Endothelial cell of umbilical vein (primary cell): ENCODE measurements at regions not wholly inside any gene's neighbourhood (a gene's known extent, or its start where the extent isn't known, plus 50 kb on each side); places are given as distances from the start of the nearest gene placed in this dataset. TPM values are rescaled to one million over a fixed set of nuclear protein-coding genes. Genes with fewer than 3 reads are reported as not detected.

Source experiments
- BruUV-seq: library from RNA; stranded (reverse); fragments of 400-500 nt; replicated peaks from 2 replicates; lab custom pipeline; 2021; lab: Mats Ljungman, UMichigan
- CTCF ChIA-PET: fragments of 300-600, 350-600 bp; sonication (Branson Sonifier 250); formaldehyde crosslinking; loops from one replicate; lab custom pipeline; 2021; ENCODE audit warnings: antibody characterized with exemption, inconsistent platforms; lab: Charles Lee
- POLR2A ChIA-PET: fragments of 300-600, 350-600 bp; sonication (Branson Sonifier 250); formaldehyde crosslinking; loops from one replicate; lab custom pipeline; 2021; ENCODE audit warnings: antibody characterized with exemption, inconsistent platforms; lab: Charles Lee
- DNase-seq: peaks from one replicate; pipeline ENCODE4 v3.0.0-alpha.2; 2011; ENCODE audit warnings: low read depth, low spot score
- FAIRE-seq: peaks from 2 replicates; lab custom pipeline; 2011; peaks lifted over from hg19 to GRCh38; lab: Jason Lieb, UNC
- H2AFZ ChIP-seq: 2 replicates; pipeline ENCODE4 v1.6.0; 2012; ENCODE audit warnings: low read depth, low read length, control low read depth, inconsistent platforms
- H3K27ac ChIP-seq: 2 replicates; pipeline ENCODE4 v1.5.1; 2011; ENCODE audit warnings: low read depth, mild to moderate bottlenecking, control low read depth, low read length, moderate library complexity; ENCODE audit not compliant: insufficient read depth
- H3K27me3 ChIP-seq, 2 experiments: 2 replicates each; pipeline versions ENCODE4 v1.6.0 to v1.6.1; 2011; ENCODE audit warnings: low read length in 2 of 2, mixed read lengths in 1 of 2; ENCODE audit not compliant: control insufficient read depth in 2 of 2, insufficient read depth in 2 of 2
- H3K36me3 ChIP-seq, 2 experiments: 2 replicates in 1 of 2; 3 replicates in 1 of 2; pipeline ENCODE4 v1.5.1; 2011; ENCODE audit warnings: low read length in 2 of 2, mild to moderate bottlenecking in 1 of 2, moderate library complexity in 1 of 2; ENCODE audit not compliant: control insufficient read depth in 2 of 2, insufficient read depth in 2 of 2; ENCODE audit errors: extremely low read depth in 1 of 2
- H3K4me1 ChIP-seq: 3 replicates; pipeline ENCODE4 v1.5.1; 2011; ENCODE audit warnings: mild to moderate bottlenecking, low read length; ENCODE audit not compliant: control insufficient read depth, insufficient read depth; ENCODE audit errors: extremely low read depth
- H3K4me2 ChIP-seq: 2 replicates; pipeline ENCODE4 v1.6.1; 2011; ENCODE audit warnings: low read length, control low read depth, mixed read lengths; ENCODE audit not compliant: insufficient read depth
- H3K4me3 ChIP-seq, 3 experiments: fragments of 200-600 bp in 1 of 3; sonication (generic), shearing (Covaris generic) in 1 of 3; replicated peaks in 1 of 3; 2 replicates each; pipeline ENCODE4 v1.5.1; 2011 to 2016; ENCODE audit warnings: control low read depth in 3 of 3, low read length in 3 of 3, mild to moderate bottlenecking in 2 of 3, inconsistent platforms in 1 of 3, low read depth in 1 of 3, moderate library complexity in 1 of 3; ENCODE audit not compliant: insufficient read depth in 1 of 3
- H3K79me2 ChIP-seq: 2 replicates; pipeline ENCODE4 v1.6.0; 2012; ENCODE audit warnings: low read length, inconsistent platforms; ENCODE audit not compliant: control insufficient read depth, insufficient read depth
- H3K9ac ChIP-seq: replicated peaks from 2 replicates; pipeline ENCODE3; 2011; ENCODE audit warnings: low read length, control low read depth; ENCODE audit not compliant: insufficient read depth; ENCODE audit errors: extremely low read depth
- H3K9me1 ChIP-seq: replicated peaks from 3 replicates; pipeline ENCODE4 v1.6.0; 2011; ENCODE audit warnings: mild to moderate bottlenecking, low read length; ENCODE audit not compliant: control insufficient read depth, insufficient read depth; ENCODE audit errors: extremely low read depth
- H3K9me3 ChIP-seq: replicated peaks from 2 replicates; pipeline ENCODE4 v1.5.1; 2012; ENCODE audit warnings: low read length, inconsistent platforms; ENCODE audit not compliant: control insufficient read depth, insufficient read depth
- H4K20me1 ChIP-seq: replicated peaks from 2 replicates; pipeline ENCODE3; 2011; ENCODE audit warnings: mild to moderate bottlenecking, low read length; ENCODE audit not compliant: control insufficient read depth, insufficient read depth; ENCODE audit errors: extremely low read depth
- CTCF ChIP-seq, 2 donors: IDR thresholded peaks; 1 replicate in 1 of 2; 2 replicates in 1 of 2; pipeline ENCODE4 v1.5.1; 2011; ENCODE audit warnings: low read length in 2 of 2, mild to moderate bottlenecking in 2 of 2, moderate library complexity in 2 of 2, control low read depth in 1 of 2, inconsistent platforms in 1 of 2, low read depth in 1 of 2; ENCODE audit not compliant: insufficient read depth in 1 of 2; ENCODE audit errors: extremely low read depth in 1 of 2
- EZH2 ChIP-seq: IDR thresholded peaks from 2 replicates; pipeline ENCODE4 v1.6.1; 2012; ENCODE audit warnings: borderline replicate concordance, low read depth, mild to moderate bottlenecking, moderate library complexity, low read length, inconsistent platforms; ENCODE audit not compliant: severe bottlenecking
- FOS ChIP-seq: IDR thresholded peaks from 2 replicates; pipeline ENCODE4 v1.6.1; 2011; ENCODE audit warnings: mild to moderate bottlenecking, low read length, moderate library complexity, borderline replicate concordance; ENCODE audit not compliant: insufficient read depth
- GATA2 ChIP-seq: IDR thresholded peaks from 2 replicates; pipeline ENCODE4 v1.7.0; 2011; ENCODE audit warnings: low read depth, mild to moderate bottlenecking, moderate library complexity, mixed read lengths, low read length; ENCODE audit not compliant: insufficient read length, insufficient read depth
- JUN ChIP-seq: IDR thresholded peaks from 2 replicates; pipeline ENCODE4 v1.6.1; 2011; ENCODE audit warnings: borderline replicate concordance, low read depth; ENCODE audit not compliant: insufficient read length, insufficient read depth
- MAX ChIP-seq: IDR thresholded peaks from 2 replicates; pipeline ENCODE4 v1.6.1; 2011; ENCODE audit not compliant: insufficient read depth, insufficient read length
- MYC ChIP-seq: IDR thresholded peaks from one replicate; pipeline ENCODE4 v1.6.1; 2011; ENCODE audit warnings: mild to moderate bottlenecking, low read depth, low read length
- POLR2A ChIP-seq: IDR thresholded peaks from 2 replicates; pipeline ENCODE4 v1.6.1; 2012; ENCODE audit warnings: low read depth, mild to moderate bottlenecking, control low read depth, low read length
- POLR2AphosphoS5 ChIP-seq: IDR thresholded peaks from 2 replicates; pipeline ENCODE4 v1.6.1; 2012; ENCODE audit warnings: low read depth, mild to moderate bottlenecking, control low read depth, low read length, moderate library complexity; ENCODE audit not compliant: insufficient read depth
- dilution Hi-C: fragments of 300-500 bp; cut with MboI; formaldehyde crosslinking; loops from one replicate; pipeline ENCODE4 v1.15.0; 2019; ENCODE audit warnings: low sequenced_read_pairs; ENCODE audit not compliant: extremely low pct_ligation_motif_present
- intact Hi-C: fragments of 100-400 bp; cut with micrococcal nuclease; formaldehyde crosslinking; loops from one replicate; pipeline ENCODE4 v1.10.0; 2022
- small RNA-seq: library from RNA; depleted of rRNA; stranded (forward); fragments of <200 nt; gene quantifications from one replicate; pipeline ENCODE3, GENCODE V24; 2012; ENCODE audit warnings: low replicate concordance, low read depth; ENCODE audit not compliant: insufficient read depth, insufficient read length

GRCh38 chr21:10466200-10466599 is 55.2 kb upstream of the TPTE start:
- dilution Hi-C loops = no loop called here
- no peak for DNase-seq
- TF ChIP-seq EZH2 (no peak), MYC (no peak), POLR2A (no peak), MAX (no peak), JUN (no peak), CTCF (IDR thresholded peaks at IDR 0.05; ENCODE audit: extremely low read depth in 1 of 2, insufficient read depth in 1 of 2, low read depth in 1 of 2, low read length in 2 of 2) (no peak), GATA2 (no peak), FOS (no peak), POLR2AphosphoS5 (no peak)
- H4K20me1 ChIP-seq = no peaks in the 10 kb centered on the region
- no TSS peak for BruUV-seq
- CTCF ChIA-PET = no interaction called here
- no peaks in the 10 kb centered on the region for H3K79me2 ChIP-seq
- no peak overlapping the region for H3K27ac ChIP-seq
- H3K9me1 ChIP-seq = no peaks in the 10 kb centered on the region
- H2AFZ ChIP-seq = no peak overlapping the region
- intact Hi-C loops = no loop called here
- no peaks in the 10 kb centered on the region for H3K36me3 ChIP-seq
- H3K4me1 ChIP-seq = no peaks in the 10 kb centered on the region
- FAIRE-seq = no peak
- no peak overlapping the region for H3K4me2 ChIP-seq
- H3K27me3 ChIP-seq = no peaks in the 10 kb centered on the region
- no peak overlapping the region for H3K4me3 ChIP-seq
- no peak overlapping the region for H3K9ac ChIP-seq
- peaks cover 21% of the 10 kb centered on the region for H3K9me3 ChIP-seq
- POLR2A ChIA-PET = no interaction called here

Small RNA genes lying in the stretch of these regions (small RNA-seq; reads per million reads assigned to genes)
- not detected for gene AF254983.2
